Activated B cell treated with CpG ODN at 0.5 μM for 24 hours (primary cell): ENCODE measurements at regions not wholly inside any gene's neighbourhood (a gene's known extent, or its start where the extent isn't known, plus 50 kb on each side); places are given as distances from the start of the nearest gene placed in this dataset.

Experiments
- ATAC-seq: fragments of 200-7000 bp; cut with Tn5 transposase; one replicate; pipeline ENCODE4 v1.10.0; 2021; ENCODE audit warnings: low read depth, mild to moderate bottlenecking, moderate library complexity
- CTCF ChIA-PET: fragments of 350-600 bp; sonication (Branson Sonifier 250); formaldehyde crosslinking; loops from one replicate; lab custom pipeline; 2021; ENCODE audit warnings: antibody characterized with exemption; lab: Charles Lee
- POLR2A ChIA-PET: fragments of 350-600 bp; sonication (Branson Sonifier 250); formaldehyde crosslinking; loops from one replicate; lab custom pipeline; 2021; ENCODE audit warnings: antibody characterized with exemption; lab: Charles Lee
- DNase-seq: peaks from one replicate; pipeline ENCODE4 v3.0.0; 2022
- H3K27ac Mint-ChIP-seq: one replicate; pipeline ENCODE4 v1.8.0; 2020; ENCODE audit warnings: mixed read lengths
- H3K27me3 Mint-ChIP-seq: one replicate; pipeline ENCODE4 v1.8.0; 2021; ENCODE audit warnings: mixed read lengths
- H3K36me3 Mint-ChIP-seq: one replicate; pipeline ENCODE4 v1.8.0; 2021; ENCODE audit warnings: low read depth, mixed read lengths
- H3K4me1 Mint-ChIP-seq: one replicate; pipeline ENCODE4 v1.8.0; 2021; ENCODE audit warnings: mixed read lengths
- H3K4me3 Mint-ChIP-seq: one replicate; pipeline ENCODE4 v1.8.0; 2020; ENCODE audit warnings: mild to moderate bottlenecking, mixed read lengths
- H3K9me3 Mint-ChIP-seq: one replicate; pipeline ENCODE4 v1.8.0; 2020; ENCODE audit warnings: mixed read lengths
- intact Hi-C: fragments of 100-400 bp; cut with micrococcal nuclease; formaldehyde crosslinking; loops from one replicate; pipeline ENCODE4 v1.15.1; 2024
- TF ChIP-seq, protein P1 (sequence below): fragments of 200-600 bp; IDR thresholded peaks from one replicate; pipeline ENCODE4 v1.8.0; 2022; ENCODE audit warnings: antibody characterized with exemption, mild to moderate bottlenecking

DNA sequence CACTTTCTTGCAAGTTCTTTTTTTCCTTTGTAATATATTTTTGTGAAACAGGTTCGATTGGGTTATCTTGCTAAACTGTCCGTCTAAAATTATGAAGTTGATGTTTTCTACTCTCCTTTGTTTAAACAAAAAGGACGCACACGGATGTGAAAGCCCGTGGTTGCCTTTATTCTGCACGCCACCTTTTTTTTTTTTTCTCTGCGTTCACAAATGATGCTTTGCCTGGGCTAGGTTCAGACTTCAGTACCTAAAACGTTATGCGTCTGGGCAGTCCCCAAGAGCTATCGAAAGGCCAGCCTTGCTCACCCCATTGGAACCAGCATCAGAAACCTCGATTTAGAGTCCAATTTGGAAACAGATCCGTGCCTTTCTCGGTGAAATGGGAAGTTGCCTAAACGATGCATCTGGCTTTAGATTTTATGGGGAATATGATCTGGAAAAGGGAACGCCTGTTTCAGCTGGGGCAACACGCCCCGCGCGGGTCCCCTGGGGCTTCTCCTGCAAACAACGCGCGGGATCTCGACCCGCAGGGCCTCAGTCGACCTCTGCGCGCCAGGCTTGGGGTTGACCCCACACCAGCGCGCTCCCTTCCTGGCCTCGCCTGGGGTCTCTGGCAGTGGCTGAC is 113.9 kb downstream of the KCNRG start:
- TF ChIP-seq, protein P1, sequence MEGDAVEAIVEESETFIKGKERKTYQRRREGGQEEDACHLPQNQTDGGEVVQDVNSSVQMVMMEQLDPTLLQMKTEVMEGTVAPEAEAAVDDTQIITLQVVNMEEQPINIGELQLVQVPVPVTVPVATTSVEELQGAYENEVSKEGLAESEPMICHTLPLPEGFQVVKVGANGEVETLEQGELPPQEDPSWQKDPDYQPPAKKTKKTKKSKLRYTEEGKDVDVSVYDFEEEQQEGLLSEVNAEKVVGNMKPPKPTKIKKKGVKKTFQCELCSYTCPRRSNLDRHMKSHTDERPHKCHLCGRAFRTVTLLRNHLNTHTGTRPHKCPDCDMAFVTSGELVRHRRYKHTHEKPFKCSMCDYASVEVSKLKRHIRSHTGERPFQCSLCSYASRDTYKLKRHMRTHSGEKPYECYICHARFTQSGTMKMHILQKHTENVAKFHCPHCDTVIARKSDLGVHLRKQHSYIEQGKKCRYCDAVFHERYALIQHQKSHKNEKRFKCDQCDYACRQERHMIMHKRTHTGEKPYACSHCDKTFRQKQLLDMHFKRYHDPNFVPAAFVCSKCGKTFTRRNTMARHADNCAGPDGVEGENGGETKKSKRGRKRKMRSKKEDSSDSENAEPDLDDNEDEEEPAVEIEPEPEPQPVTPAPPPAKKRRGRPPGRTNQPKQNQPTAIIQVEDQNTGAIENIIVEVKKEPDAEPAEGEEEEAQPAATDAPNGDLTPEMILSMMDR: no peak
- ChIA-PET POLR2A (interaction anchor here (0.5 to 16.0 kb wide), 33 partner anchors 12 to 1674 kb away, joined by 3 to 1044 read pairs (median 6); partner anchors contain the start of genes RNASEH2B and TRIM13), CTCF (interaction anchor here (0.8 to 2.0 kb wide), 6 partner anchors 44 to 783 kb away, joined by 3 to 11 read pairs (median 6); no protein-coding TSS in a partner anchor)
- H3K4me3 Mint-ChIP-seq: peak overlapping the region; percentile 89
- intact Hi-C loops: loop anchor here (5.0 to 10.0 kb wide), 2 partner anchors 403 to 594 kb away; no protein-coding TSS in a partner anchor
- peaks cover 9% of the 10 kb centered on the region for H3K36me3 Mint-ChIP-seq
- peaks cover 60% of the 10 kb centered on the region for H3K4me1 Mint-ChIP-seq
- H3K27me3 Mint-ChIP-seq: peaks cover 12% of the 10 kb centered on the region
- ATAC-seq: no peak
- no peak for DNase-seq
- peak overlapping the region; percentile 95 for H3K27ac Mint-ChIP-seq
- no peaks in the 10 kb centered on the region for H3K9me3 Mint-ChIP-seq

- peak overlapping the region; percentile 95 for H3K27ac Mint-ChIP-seq
- CTCF ChIA-PET: interaction anchor here (0.7 to 2.0 kb wide), 3 partner anchors 106 to 782 kb away, joined by 3 to 7 read pairs (median 7); no protein-coding TSS in a partner anchor
- intact Hi-C loops: loop anchor here (2.0 to 10.0 kb wide), 4 partner anchors 93 to 1323 kb away; partner anchors contain the start of gene INTS6
- ATAC-seq (no peak), DNase-seq (peak; percentile 31)
- H3K27me3 Mint-ChIP-seq: peaks cover 14% of the 10 kb centered on the region
- peaks cover 9% of the 10 kb centered on the region for H3K36me3 Mint-ChIP-seq
- TF ChIP-seq, protein P1: no peak
- H3K4me1 Mint-ChIP-seq: peaks cover 60% of the 10 kb centered on the region
- peak overlapping the region; percentile 89 for H3K4me3 Mint-ChIP-seq
- POLR2A ChIA-PET: interaction anchor here (0.5 to 16.0 kb wide), 30 partner anchors 11 to 782 kb away, joined by 3 to 1044 read pairs (median 8); partner anchors contain the start of genes RNASEH2B and TRIM13
- no peaks in the 10 kb centered on the region for H3K9me3 Mint-ChIP-seq
Measured at GRCh38 chr13:50129706-50130122, 114.5 kb downstream of the KCNRG start.

- Mint-ChIP-seq H3K9me3 (no peaks in the 10 kb centered on the region), H3K4me3 (peak overlapping the region; percentile 89), H3K27me3 (peaks cover 16% of the 10 kb centered on the region), H3K36me3 (peaks cover 9% of the 10 kb centered on the region), H3K27ac (peak overlapping the region; percentile 95), H3K4me1 (peaks cover 60% of the 10 kb centered on the region)
- ChIA-PET CTCF (interaction anchor here (0.6 to 2.0 kb wide), 5 partner anchors 106 to 782 kb away, joined by 3 to 7 read pairs (median 3); partner anchors contain the start of gene TRIM13), POLR2A (interaction anchor here (0.8 to 16.0 kb wide), 31 partner anchors 19 to 781 kb away, joined by 4 to 1044 read pairs (median 6); partner anchors contain the start of genes RNASEH2B and TRIM13)
- DNase-seq (peak; percentile 54), ATAC-seq (peak; percentile 36)
- TF ChIP-seq, protein P1: no peak
- intact Hi-C loops: loop anchor here (2.0 to 5.0 kb wide), 2 partner anchors 92 to 1322 kb away; partner anchors contain the start of gene INTS6
Measured at GRCh38 chr13:50130123-50130946, 115.1 kb downstream of the KCNRG start.

- Mint-ChIP-seq H3K9me3 (no peaks in the 10 kb centered on the region), H3K36me3 (peaks cover 5% of the 10 kb centered on the region), H3K4me1 (peaks cover 48% of the 10 kb centered on the region), H3K27me3 (peaks cover 16% of the 10 kb centered on the region), H3K4me3 (peak overlapping the region; percentile 89), H3K27ac (peak overlapping the region; percentile 95)
- intact Hi-C loops: loop anchor here (1.0 to 5.0 kb wide), 10 partner anchors 9 to 1321 kb away; partner anchors contain the start of genes INTS6 and TRIM13
- ChIA-PET POLR2A (interaction anchor here (0.5 to 16.0 kb wide), 19 partner anchors 8 to 779 kb away, joined by 3 to 1044 read pairs (median 25); partner anchors contain the start of genes RNASEH2B and TRIM13), CTCF (interaction anchor here (0.8 to 1.8 kb wide), 3 partner anchors 49 to 668 kb away, joined by 3 to 4 read pairs (median 4); no protein-coding TSS in a partner anchor)
- TF ChIP-seq, protein P1: no peak
- ATAC-seq (no peak), DNase-seq (peak; percentile 30)
Measured at GRCh38 chr13:50131920-50132903, 117.0 kb downstream of the KCNRG start.
